GM10266 (cell line): ENCODE measurements at regions not wholly inside any gene's neighbourhood (a gene's known extent, or its start where the extent isn't known, plus 50 kb on each side); places are given as distances from the start of the nearest gene placed in this dataset.

ENCODE experiments used
- DNase-seq: peaks from one replicate; pipeline ENCODE4 v3.0.0; 2012; ENCODE audit errors: extremely low spot score
- CTCF ChIP-seq: IDR thresholded peaks from 2 replicates; pipeline ENCODE4 v1.5.1; 2012; ENCODE audit warnings: mild to moderate bottlenecking, low read depth; ENCODE audit not compliant: control insufficient read depth, insufficient read depth; ENCODE audit errors: missing control alignments

GRCh38 chr20:24207803-24208300 lies 219.3 kb upstream of the GGTLC1 start:
- TF ChIP-seq CTCF, result no peak
- no peak for DNase-seq

- no peak for TF ChIP-seq CTCF
- no peak for DNase-seq
These were observed 218.4 kb upstream of the GGTLC1 start for GRCh38 chr20:24206995-24207394.

GRCh38 chr20:24203526-24204183 lies 215.1 kb upstream of the GGTLC1 start:
- no peak for DNase-seq
- no peak for TF ChIP-seq CTCF

- no peak for TF ChIP-seq CTCF
- no peak for DNase-seq
These were observed 210.9 kb upstream of the GGTLC1 start for GRCh38 chr20:24199501-24199900.

GRCh38 chr20:24194143-24194542 lies 205.6 kb upstream of the GGTLC1 start:
- DNase-seq, result no peak
- no peak for TF ChIP-seq CTCF

GRCh38 chr20:24190905-24191304 lies 202.3 kb upstream of the GGTLC1 start:
- TF ChIP-seq CTCF, result no peak

GRCh38 chr20:24185791-24186190 lies 197.2 kb upstream of the GGTLC1 start:
- no peak for DNase-seq
- TF ChIP-seq CTCF, result no peak

More at GRCh38 chr20:24190905-24191304, 202.3 kb upstream of the GGTLC1 start:
- DNase-seq, result no peak
